SK-N-MC (cell line): ENCODE measurements at regions not wholly inside any gene's neighbourhood (a gene's known extent, or its start where the extent isn't known, plus 50 kb on each side); places are given as distances from the start of the nearest gene placed in this dataset.

Source experiments
- DNase-seq: peaks from one replicate; pipeline ENCODE4 v3.0.0-alpha.2; 2011; ENCODE audit warnings: low read depth, low spot score
- H3K27ac ChIP-seq: fragments of 200-600 bp; sonication (generic); 2 replicates; pipeline ENCODE4 v1.5.1; 2016; ENCODE audit warnings: mixed run types
- H3K36me3 ChIP-seq: fragments of 200-600 bp; sonication (generic); 2 replicates; pipeline ENCODE4 v1.6.1; 2017; ENCODE audit warnings: antibody characterized with exemption, low read length, mixed read lengths; ENCODE audit not compliant: insufficient read depth
- H3K4me3 ChIP-seq: fragments of 200-600 bp; sonication (generic); 2 replicates; pipeline ENCODE4 v1.5.1; 2016
- H3K9ac ChIP-seq: fragments of 200-600 bp; sonication (generic); 2 replicates; pipeline ENCODE4 v1.8.0; 2017; ENCODE audit warnings: mixed run types, mixed read lengths; ENCODE audit not compliant: insufficient read length
- H3K9me3 ChIP-seq: fragments of 200-600 bp; sonication (generic); 2 replicates; pipeline ENCODE4 v1.6.1; 2017; ENCODE audit warnings: low read depth, mild to moderate bottlenecking, antibody characterized with exemption, low read length, moderate library complexity, mixed read lengths
- EZH2 ChIP-seq: fragments of 200-600 bp; sonication (generic); IDR thresholded peaks from one replicate; pipeline ENCODE4 v1.6.1; 2017; ENCODE audit warnings: antibody characterized with exemption
- FOXP2 ChIP-seq: optimal IDR thresholded peaks from 2 replicates; pipeline ENCODE3; 2011; ENCODE audit warnings: mild to moderate bottlenecking, moderate library complexity; ENCODE audit not compliant: insufficient read depth; ENCODE audit errors: extremely low read length, control extremely low read depth
- POLR2AphosphoS5 ChIP-seq: IDR thresholded peaks from 2 replicates; pipeline ENCODE4 v1.6.1; 2012; ENCODE audit warnings: mild to moderate bottlenecking, low read depth, low read length, borderline replicate concordance

DNA sequence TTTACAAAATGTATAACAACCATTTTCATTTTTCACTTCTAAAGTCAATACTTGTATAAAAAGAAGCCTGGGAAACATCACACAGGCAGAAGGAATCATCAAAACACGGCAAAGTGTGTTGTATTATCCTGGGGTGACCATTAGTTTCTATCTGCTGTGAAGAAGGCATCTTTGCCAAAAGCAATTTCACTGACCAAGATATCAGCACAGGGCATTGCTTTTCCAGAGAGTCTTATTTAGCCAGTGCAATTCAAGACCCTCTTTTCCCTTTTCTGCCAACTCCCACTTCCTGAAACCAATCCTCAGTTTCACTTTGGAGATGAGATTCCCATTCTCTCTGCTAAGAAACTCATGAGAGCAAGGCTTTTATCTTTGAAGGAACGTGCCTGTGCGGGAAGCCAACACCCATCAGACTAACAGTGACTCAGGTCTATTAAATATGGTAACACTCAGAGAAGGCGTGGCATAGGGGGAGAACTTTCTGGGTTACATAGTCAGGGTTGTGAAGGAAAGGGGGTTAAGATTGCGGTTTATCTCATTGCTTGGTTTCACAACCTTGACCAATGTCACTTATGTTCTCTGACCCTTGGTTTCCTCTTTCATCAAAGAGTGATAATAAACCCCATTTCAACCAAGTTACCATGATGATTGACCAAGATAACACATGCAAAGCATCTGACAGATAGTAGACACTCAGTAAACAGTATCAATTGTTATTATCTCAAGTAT is 666.9 kb upstream of the KLF4 start:
- Histone ChIP-seq H3K9me3 (no peaks in the 10 kb centered on the region), H3K4me3 (no peak overlapping the region), H3K36me3 (no peaks in the 10 kb centered on the region), H3K9ac (no peak overlapping the region), H3K27ac (no peak overlapping the region)
- DNase-seq, result no peak
- TF ChIP-seq FOXP2 (no peak), POLR2AphosphoS5 (no peak), EZH2 (no peak)

DNA sequence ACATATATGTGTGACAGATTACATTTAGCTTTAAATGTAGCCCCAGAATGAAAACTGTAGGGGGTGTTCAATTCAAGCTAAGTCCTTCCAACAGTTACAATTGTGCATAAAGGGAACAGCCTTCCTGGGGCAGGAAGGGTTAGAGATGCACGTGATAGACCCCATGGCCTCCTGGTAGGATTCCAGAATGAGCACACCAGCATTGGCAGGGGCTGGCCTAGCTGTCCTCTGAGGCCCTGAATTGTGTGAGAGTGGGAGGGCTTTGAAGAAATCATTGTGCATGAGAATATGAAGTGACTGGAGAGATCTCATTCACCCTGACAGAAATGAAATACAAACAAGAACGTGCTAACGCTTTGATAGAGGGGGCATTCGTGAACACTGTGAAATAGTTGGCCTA is 663.8 kb upstream of the KLF4 start:
- no peak for DNase-seq
- TF ChIP-seq EZH2 (no peak), FOXP2 (no peak), POLR2AphosphoS5 (no peak)

DNA sequence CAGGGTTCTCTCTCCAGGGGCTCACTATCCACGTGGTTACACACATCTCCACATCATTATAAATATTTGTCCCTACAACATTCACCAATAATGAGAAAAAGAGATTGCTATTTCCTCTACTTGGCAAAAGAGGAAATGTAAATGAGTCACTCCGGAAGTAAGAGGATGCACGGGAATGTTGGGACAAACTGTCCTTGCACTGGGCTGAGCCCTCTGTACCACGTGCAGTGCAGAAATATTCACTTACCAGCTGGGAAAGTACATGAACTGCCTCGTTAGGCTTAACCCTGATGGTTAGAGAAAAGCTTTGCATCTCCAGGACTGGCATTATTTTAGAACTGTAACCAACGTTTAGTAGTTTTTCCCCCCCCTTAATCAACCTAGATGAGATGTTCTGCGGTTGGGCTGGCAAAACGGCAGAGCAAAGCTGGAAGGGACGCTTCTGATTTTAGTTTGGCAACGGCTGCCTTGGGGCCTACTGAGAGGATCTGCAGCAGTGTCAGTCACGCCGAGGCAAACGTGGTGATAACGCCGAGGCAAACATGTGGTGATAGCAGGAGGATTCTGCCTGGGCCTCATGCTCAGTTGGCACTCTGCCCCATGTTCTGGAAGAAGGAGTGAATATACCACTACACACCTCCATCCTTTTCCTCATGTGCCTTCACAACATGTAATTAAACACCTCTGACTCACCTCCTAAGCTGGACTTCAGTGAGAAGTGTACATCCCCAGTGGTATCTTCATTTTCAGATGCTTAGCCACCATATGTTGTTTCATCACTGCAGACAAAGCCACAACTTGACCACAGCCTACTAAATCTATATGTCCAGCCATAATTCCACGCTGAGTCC is 661.4 kb upstream of the KLF4 start:
- TF ChIP-seq FOXP2, result no peak
- no peak for TF ChIP-seq EZH2
- no peak for TF ChIP-seq POLR2AphosphoS5
- Histone ChIP-seq H3K9ac (no peak overlapping the region), H3K4me3 (no peak overlapping the region), H3K36me3 (no peaks in the 10 kb centered on the region), H3K27ac (no peak overlapping the region), H3K9me3 (no peaks in the 10 kb centered on the region)
- no peak for DNase-seq

More for the DNA sequence above, 663.8 kb upstream of the KLF4 start:
- no peak overlapping the region for H3K27ac ChIP-seq
- no peak overlapping the region for H3K4me3 ChIP-seq
- H3K9ac ChIP-seq, result no peak overlapping the region
- no peaks in the 10 kb centered on the region for H3K9me3 ChIP-seq
- no peaks in the 10 kb centered on the region for H3K36me3 ChIP-seq

DNA sequence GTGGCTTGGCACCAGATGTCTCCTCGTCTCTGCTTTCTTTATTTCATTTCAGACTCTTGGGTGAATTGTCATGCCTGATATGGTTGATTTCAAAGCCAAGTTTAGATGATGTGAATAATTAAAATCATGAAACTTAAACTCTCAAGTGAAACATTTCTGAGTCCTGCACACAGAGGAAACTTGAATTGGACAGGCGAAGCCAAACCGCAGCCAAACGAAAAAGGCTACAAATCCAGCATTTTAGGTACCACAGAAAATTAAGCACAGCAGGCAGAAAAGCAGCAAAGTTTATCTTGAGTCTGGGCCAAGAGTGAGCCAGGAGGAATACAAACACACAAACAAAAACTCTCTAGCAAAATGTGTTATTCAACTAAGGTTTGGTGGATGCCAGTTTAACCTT is 659.8 kb upstream of the KLF4 start:
- H3K4me3 ChIP-seq, result no peak overlapping the region
- H3K9ac ChIP-seq, result no peak overlapping the region
- H3K9me3 ChIP-seq, result no peaks in the 10 kb centered on the region
- TF ChIP-seq EZH2, result no peak
- no peak for TF ChIP-seq POLR2AphosphoS5
- no peak for TF ChIP-seq FOXP2
- H3K36me3 ChIP-seq, result no peaks in the 10 kb centered on the region
- no peak for DNase-seq
- H3K27ac ChIP-seq, result no peak overlapping the region

DNA sequence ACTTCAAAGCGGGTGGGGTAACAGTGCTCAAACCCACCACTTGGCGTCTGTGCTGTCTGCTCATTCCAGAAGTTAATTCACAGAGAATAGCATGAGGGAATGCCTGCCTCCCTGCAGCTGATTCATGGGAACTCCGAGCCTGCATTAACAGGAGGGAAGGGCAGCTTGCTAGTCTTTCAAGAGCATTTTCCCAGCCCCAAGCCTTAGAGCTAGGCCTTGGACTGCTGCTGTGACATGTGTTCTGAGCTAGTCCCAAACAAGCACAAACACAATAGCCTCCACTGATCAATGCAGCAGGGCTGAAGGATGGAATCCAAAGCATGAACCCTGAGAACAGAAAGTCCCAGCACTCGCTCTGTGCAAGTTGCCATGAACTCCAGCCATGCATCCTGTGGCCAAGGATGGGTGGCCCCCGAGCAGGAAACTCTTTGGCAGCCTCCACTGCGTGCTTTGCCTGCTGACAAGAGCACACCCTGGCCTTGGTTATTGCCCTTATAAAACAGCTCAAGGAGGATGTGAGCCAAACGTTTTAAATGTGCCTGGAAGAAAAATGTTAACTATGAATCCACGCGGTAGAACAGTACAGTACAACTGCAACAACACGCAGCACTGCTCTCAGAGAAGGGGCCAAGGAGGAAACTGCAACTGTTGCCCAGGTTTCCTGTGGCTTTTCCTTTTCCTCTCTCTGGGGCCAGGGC is 653.1 kb upstream of the KLF4 start:
- DNase-seq, result no peak

DNA sequence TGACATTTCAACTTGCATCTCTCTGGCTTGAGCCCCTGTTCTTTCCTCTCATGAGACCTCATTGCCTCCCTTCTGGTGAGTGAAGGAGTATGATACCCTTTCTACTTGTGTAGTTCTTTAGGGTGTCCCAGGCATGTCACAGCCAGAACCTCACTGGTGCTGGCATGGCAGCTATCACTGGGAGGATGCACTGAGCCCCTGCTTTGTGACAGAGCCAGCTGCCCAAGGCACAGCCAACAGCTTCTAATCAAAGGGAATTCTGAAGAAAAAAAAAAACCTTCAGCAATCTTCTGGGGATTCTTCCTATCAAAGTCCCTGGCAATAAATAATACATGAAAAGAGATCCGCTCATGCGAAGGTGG is 652.6 kb upstream of the KLF4 start:
- H3K9ac ChIP-seq, result no peak overlapping the region
- no peaks in the 10 kb centered on the region for H3K36me3 ChIP-seq
- no peak for TF ChIP-seq FOXP2
- TF ChIP-seq POLR2AphosphoS5, result no peak
- no peak for TF ChIP-seq EZH2
- DNase-seq, result no peak
- no peaks in the 10 kb centered on the region for H3K9me3 ChIP-seq
- no peak overlapping the region for H3K4me3 ChIP-seq
- no peak overlapping the region for H3K27ac ChIP-seq

More for the DNA sequence above, 653.1 kb upstream of the KLF4 start:
- Histone ChIP-seq H3K36me3 (no peaks in the 10 kb centered on the region), H3K4me3 (no peak overlapping the region), H3K27ac (no peak overlapping the region), H3K9me3 (no peaks in the 10 kb centered on the region), H3K9ac (no peak overlapping the region)
- TF ChIP-seq POLR2AphosphoS5 (no peak), EZH2 (no peak), FOXP2 (no peak)

DNA sequence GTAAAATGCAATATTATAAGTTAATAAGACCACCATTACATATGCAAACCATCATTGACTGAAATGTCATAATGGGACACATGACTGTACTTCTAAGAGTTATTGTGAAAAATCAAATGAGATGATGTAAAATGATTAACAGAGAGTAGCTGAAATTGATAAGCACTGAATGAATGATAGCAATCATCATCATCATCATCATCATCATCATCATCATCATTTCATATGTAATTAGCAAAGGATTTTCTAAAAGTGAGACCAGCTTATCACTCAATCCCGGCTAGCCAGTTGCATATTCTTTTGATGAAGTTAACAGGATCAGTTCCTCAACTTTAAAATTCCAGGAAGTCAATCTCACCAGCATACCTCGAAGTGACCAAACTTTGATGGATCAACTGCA is 650.3 kb upstream of the KLF4 start:
- Histone ChIP-seq H3K9me3 (no peaks in the 10 kb centered on the region), H3K4me3 (no peak overlapping the region), H3K36me3 (no peaks in the 10 kb centered on the region), H3K9ac (no peak overlapping the region), H3K27ac (no peak overlapping the region)
- TF ChIP-seq POLR2AphosphoS5 (no peak), FOXP2 (no peak), EZH2 (no peak)
- DNase-seq, result no peak

DNA sequence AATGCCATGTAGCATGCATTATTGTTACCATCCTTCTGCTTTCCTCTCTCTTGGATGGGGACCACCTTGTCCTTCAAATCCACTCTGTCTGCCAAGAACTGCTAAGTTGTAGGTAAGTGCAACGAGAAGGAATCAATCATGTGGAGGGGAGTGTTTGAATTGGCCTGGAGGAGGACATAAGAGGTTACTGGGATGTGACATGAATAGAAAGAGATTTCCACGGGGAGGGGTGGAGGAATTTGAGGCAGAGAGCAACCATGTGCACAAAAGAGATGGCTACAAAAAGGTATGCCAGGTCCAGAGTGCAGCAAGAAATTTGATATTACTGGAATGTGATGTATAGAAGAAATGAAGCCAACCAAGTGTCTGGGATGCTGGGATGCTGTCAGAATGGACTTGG is 648.9 kb upstream of the KLF4 start:
- TF ChIP-seq FOXP2 (no peak), POLR2AphosphoS5 (no peak), EZH2 (no peak)
- no peak for DNase-seq
- H3K4me3 ChIP-seq, result no peak overlapping the region
- H3K9ac ChIP-seq, result no peak overlapping the region
- no peaks in the 10 kb centered on the region for H3K9me3 ChIP-seq
- no peaks in the 10 kb centered on the region for H3K36me3 ChIP-seq
- no peak overlapping the region for H3K27ac ChIP-seq
